Nephron progenitor cell (in vitro differentiated cells): ENCODE measurements at regions not wholly inside any gene's neighbourhood (a gene's known extent, or its start where the extent isn't known, plus 50 kb on each side); places are given as distances from the start of the nearest gene placed in this dataset.
"Not testable (repeated sequence)": the region's sequence is repeated elsewhere in the genome, so short reads cannot be mapped to it uniquely, and the experiment has no call there.

Experiments used
- DNase-seq: peaks from one replicate; pipeline ENCODE4 v3.0.0; 2021
- H3K27ac Mint-ChIP-seq: 2 replicates; pipeline ENCODE4 v1.8.0; 2021; ENCODE audit warnings: mild to moderate bottlenecking, moderate library complexity, mixed read lengths
- H3K27me3 Mint-ChIP-seq: 2 replicates; pipeline ENCODE4 v1.8.0; 2021; ENCODE audit warnings: mild to moderate bottlenecking, low read depth, mixed read lengths; ENCODE audit not compliant: poor library complexity
- H3K36me3 Mint-ChIP-seq: 2 replicates; pipeline ENCODE4 v1.8.0; 2021; ENCODE audit warnings: low read depth, mixed read lengths
- H3K4me1 Mint-ChIP-seq: 2 replicates; pipeline ENCODE4 v1.8.0; 2021; ENCODE audit warnings: mixed read lengths
- H3K4me3 Mint-ChIP-seq: 2 replicates; pipeline ENCODE4 v1.8.0; 2021; ENCODE audit warnings: mild to moderate bottlenecking, moderate library complexity, mixed read lengths
- H3K9me3 Mint-ChIP-seq: 2 replicates; pipeline ENCODE4 v1.8.0; 2021; ENCODE audit warnings: mild to moderate bottlenecking, moderate library complexity, mixed read lengths
- CTCF ChIP-seq: fragments of 200-600 bp; sonication (generic); IDR thresholded peaks from 2 replicates; pipeline ENCODE4 v1.5.0; 2021; ENCODE audit warnings: antibody characterized with exemption

- Mint-ChIP-seq H3K4me1 (no peaks in the 10 kb centered on the region), H3K4me3 (no peak overlapping the region), H3K27ac (no peak overlapping the region), H3K9me3 (peaks cover 74% of the 10 kb centered on the region), H3K36me3 (peaks cover 7% of the 10 kb centered on the region), H3K27me3 (no peaks in the 10 kb centered on the region)
- DNase-seq, result no peak
- no peak for TF ChIP-seq CTCF
Measured at GRCh38 chrX:51242212-51242611, 90.4 kb upstream of the NUDT10 start.

- H3K27me3 Mint-ChIP-seq, result no peaks in the 10 kb centered on the region
- H3K4me3 Mint-ChIP-seq, result no peak overlapping the region
- no peaks in the 10 kb centered on the region for H3K36me3 Mint-ChIP-seq
- no peak for DNase-seq
- H3K4me1 Mint-ChIP-seq, result no peaks in the 10 kb centered on the region
- TF ChIP-seq CTCF, result no peak
- no peak overlapping the region for H3K27ac Mint-ChIP-seq
- H3K9me3 Mint-ChIP-seq, result peaks cover 22% of the 10 kb centered on the region
Measured at GRCh38 chrX:51257490-51257889, 75.1 kb upstream of the NUDT10 start.

GRCh38 chrX:51262271-51262670 lies 70.4 kb upstream of the NUDT10 start:
- H3K9me3 Mint-ChIP-seq, result peaks cover 27% of the 10 kb centered on the region
- H3K27ac Mint-ChIP-seq, H3K27me3 Mint-ChIP-seq, H3K36me3 Mint-ChIP-seq, H3K4me3 Mint-ChIP-seq, H3K4me1 Mint-ChIP-seq, DNase-seq: not testable (repeated sequence)

- no peaks in the 10 kb centered on the region for H3K4me1 Mint-ChIP-seq
- H3K4me3 Mint-ChIP-seq, result no peak overlapping the region
- H3K36me3 Mint-ChIP-seq, result no peaks in the 10 kb centered on the region
- no peak overlapping the region for H3K27ac Mint-ChIP-seq
- TF ChIP-seq CTCF, result no peak
- DNase-seq, result no peak
- H3K9me3 Mint-ChIP-seq, result peaks cover 49% of the 10 kb centered on the region
- no peaks in the 10 kb centered on the region for H3K27me3 Mint-ChIP-seq
Measured at GRCh38 chrX:51272638-51273037, 60.0 kb upstream of the NUDT10 start.

GRCh38 chrX:51281758-51282318 lies 50.8 kb upstream of the NUDT10 start:
- no peak for TF ChIP-seq CTCF
- no peak overlapping the region for H3K4me3 Mint-ChIP-seq
- DNase-seq, result no peak
- no peak overlapping the region for H3K27ac Mint-ChIP-seq
- no peaks in the 10 kb centered on the region for H3K27me3 Mint-ChIP-seq
- peaks cover 42% of the 10 kb centered on the region for H3K9me3 Mint-ChIP-seq
- H3K36me3 Mint-ChIP-seq, result no peaks in the 10 kb centered on the region
- H3K4me1 Mint-ChIP-seq, result no peaks in the 10 kb centered on the region
